GM12801 (cell line): ENCODE measurements at regions not wholly inside any gene's neighbourhood (a gene's known extent, or its start where the extent isn't known, plus 50 kb on each side); places are given as distances from the start of the nearest gene placed in this dataset.

Experiments
- CTCF ChIP-seq: IDR thresholded peaks from one replicate; pipeline ENCODE4 v1.5.1; 2011; ENCODE audit warnings: control low read depth; ENCODE audit not compliant: insufficient read length; ENCODE audit errors: extremely low read depth

GRCh38 chr13:40063278-40063698 is 407.8 kb downstream of the COG6 start:
- TF ChIP-seq CTCF = no peak

- TF ChIP-seq CTCF = no peak
These were observed 408.2 kb downstream of the COG6 start for GRCh38 chr13:40063703-40064102.

- no peak for TF ChIP-seq CTCF
These were observed 409.0 kb downstream of the COG6 start for GRCh38 chr13:40064154-40065097.

- no peak for TF ChIP-seq CTCF
These were observed 413.9 kb downstream of the COG6 start for GRCh38 chr13:40069173-40070044.

DNA sequence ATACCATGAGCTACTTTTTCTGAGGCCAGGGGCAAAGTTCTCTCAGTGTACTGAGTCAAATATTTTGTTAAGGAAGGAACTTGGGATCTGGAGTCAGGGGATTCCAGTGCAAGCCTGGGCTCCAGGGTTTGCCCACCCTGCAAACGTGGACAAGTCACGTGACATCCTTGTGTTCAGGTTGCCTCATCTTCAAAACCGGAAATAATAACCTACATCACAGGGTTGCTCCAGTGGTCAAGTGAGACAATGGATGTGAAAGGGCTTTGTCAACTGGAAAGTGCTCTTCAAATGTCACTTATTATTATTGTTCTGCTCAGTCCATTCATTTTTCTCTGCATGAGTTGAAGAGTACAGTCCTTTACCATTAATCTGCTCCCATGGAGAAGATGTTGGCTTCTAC is 414.9 kb downstream of the COG6 start:
- TF ChIP-seq CTCF = no peak

DNA sequence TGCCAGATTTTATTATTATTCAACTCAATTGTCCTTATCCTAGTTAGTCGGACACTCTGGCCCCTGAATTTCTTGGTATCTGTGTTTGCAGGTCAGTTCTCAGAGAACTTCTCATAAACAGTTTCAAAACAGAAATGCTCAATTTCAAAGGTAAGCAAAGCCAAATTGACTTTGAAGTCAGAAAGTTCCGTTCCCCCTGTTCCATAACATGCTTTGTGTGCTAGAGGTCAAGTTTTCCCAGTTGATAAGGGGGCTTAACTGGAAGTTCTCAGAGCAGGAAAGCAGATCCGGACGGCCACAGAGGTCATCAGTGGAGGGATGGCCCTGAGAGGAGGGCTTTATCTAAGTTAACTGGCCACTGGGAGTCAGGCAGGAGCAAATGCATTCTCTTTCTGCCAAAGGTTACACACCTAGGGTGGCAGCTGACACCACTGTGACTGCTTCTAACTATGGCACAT is 417.2 kb downstream of the COG6 start:
- TF ChIP-seq CTCF = no peak

DNA sequence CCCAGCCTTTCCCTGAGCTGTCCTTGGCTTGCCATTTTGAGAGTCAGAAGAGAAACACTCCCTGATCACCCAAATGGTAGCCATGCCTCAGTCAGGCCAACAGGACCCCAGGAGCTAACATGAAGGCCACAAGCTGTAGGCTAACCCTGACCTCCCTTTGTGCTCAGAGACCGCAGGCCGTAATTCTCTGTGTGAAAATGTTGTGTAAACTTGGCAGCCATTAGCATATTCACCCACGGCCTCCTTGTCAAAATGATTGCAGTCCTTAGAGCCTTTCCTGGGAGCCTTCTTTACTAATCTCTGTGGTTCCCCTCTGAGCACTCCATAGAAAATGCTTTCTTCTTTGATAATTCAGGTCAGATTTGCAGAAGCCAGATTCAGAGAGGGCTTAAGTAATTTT is 418.9 kb downstream of the COG6 start:
- no peak for TF ChIP-seq CTCF
